ENCODE measurements at regions not wholly inside any gene's neighbourhood (a gene's known extent, or its start where the extent isn't known, plus 50 kb on each side); places are given as distances from the start of the nearest gene placed in this dataset. TPM values are rescaled to one million over a fixed set of nuclear protein-coding genes. Genes with fewer than 3 reads are reported as not detected.
"Not testable (repeated sequence)": the region's sequence is repeated elsewhere in the genome, so short reads cannot be mapped to it uniquely, and the experiment has no call there.

- intact Hi-C loops (cut with DNase I) = no loop called here
- Histone ChIP-seq H3K4me3 (no peak overlapping the region), H3K9me3 (no peaks in the 10 kb centered on the region), H3K27ac (no peak overlapping the region), H3K36me3 (replicated peaks in 1 of 2; ENCODE audit: insufficient read depth in 1 of 2, low read depth in 2 of 2) (no peaks in the 10 kb centered on the region), H3K27me3 (no peaks in the 10 kb centered on the region), H3K4me1 (peaks cover 10% of the 10 kb centered on the region)
- 88 to 92% methylated on average over 1 of the region's 1 CpG for WGBS, 2 donors
- no peak for TF ChIP-seq POLR2A (IDR thresholded peaks at IDR 0.05)
- no peak for TF ChIP-seq CTCF (IDR thresholded peaks at IDR 0.05)
- ATAC-seq (no peak), DNase-seq (no peak)
These were observed 106.6 kb upstream of the POC5 start for GRCh38 chr5:75823811-75824210.

GRCh38 chr5:75818661-75819060 lies 101.4 kb upstream of the POC5 start:
- H3K36me3 ChIP-seq (replicated peaks in 1 of 2; ENCODE audit: insufficient read depth in 1 of 2, low read depth in 2 of 2) = no peaks in the 10 kb centered on the region
- 88 to 95% methylated on average over 2 of the region's 2 CpGs for WGBS, 2 donors
- no peaks in the 10 kb centered on the region for H3K4me1 ChIP-seq
- no peak overlapping the region for H3K27ac ChIP-seq
- no peak for DNase-seq
- H3K9me3 ChIP-seq = no peaks in the 10 kb centered on the region
- no peak for TF ChIP-seq CTCF (IDR thresholded peaks at IDR 0.05)
- no peak for TF ChIP-seq POLR2A (IDR thresholded peaks at IDR 0.05)
- no peak for ATAC-seq
- no peak overlapping the region for H3K4me3 ChIP-seq
- no peaks in the 10 kb centered on the region for H3K27me3 ChIP-seq
- intact Hi-C loops (cut with DNase I) = no loop called here

- H3K4me1 ChIP-seq, DNase-seq: not testable (repeated sequence)
- 62 to 67% methylated on average over 5 to 6 of the region's 6 CpGs for WGBS, 2 donors
These were observed 82.5 kb upstream of the POC5 start for GRCh38 chr5:75799695-75800094.

GRCh38 chr5:75769338-75769737 lies 52.1 kb upstream of the POC5 start:
- ATAC-seq; H3K4me1 ChIP-seq; DNase-seq; H3K9me3 ChIP-seq; intact Hi-C loops (cut with DNase I); H3K36me3 ChIP-seq (replicated peaks in 1 of 2; ENCODE audit: insufficient read depth in 1 of 2, low read depth in 2 of 2); H3K4me3 ChIP-seq; H3K27me3 ChIP-seq; H3K27ac ChIP-seq: not testable (repeated sequence)
- WGBS, 2 donors = 77 to 85% methylated on average over 3 of the region's 3 CpGs

More at GRCh38 chr5:75799695-75800094, 82.5 kb upstream of the POC5 start:
- H3K36me3 ChIP-seq (replicated peaks in 1 of 2; ENCODE audit: insufficient read depth in 1 of 2, low read depth in 2 of 2); ATAC-seq; H3K9me3 ChIP-seq; H3K27ac ChIP-seq; intact Hi-C loops (cut with DNase I); H3K4me3 ChIP-seq; H3K27me3 ChIP-seq: not testable (repeated sequence)

Small RNAs in the stretch of these regions (small RNA-seq; reads per million reads assigned to genes)
- gene AC108120.2 = not detected

All from body of pancreas (tissue), 4 donors.